H9 (cell line): ENCODE measurements at regions not wholly inside any gene's neighbourhood (a gene's known extent, or its start where the extent isn't known, plus 50 kb on each side); places are given as distances from the start of the nearest gene placed in this dataset.

Source experiments
- DNase-seq: peaks from one replicate; pipeline ENCODE4 v3.0.0-alpha.2; 2017
- H2AFZ ChIP-seq: one replicate; pipeline ENCODE4 v1.6.1; 2013; ENCODE audit warnings: mild to moderate bottlenecking, low read length, control low read depth, moderate library complexity
- H2AK5ac ChIP-seq: 2 replicates; pipeline ENCODE4 v1.6.1; 2013; ENCODE audit warnings: low read length, control low read depth, mixed read lengths; ENCODE audit not compliant: insufficient read length
- H2BK120ac ChIP-seq: one replicate; pipeline ENCODE4 v1.6.1; 2013; ENCODE audit warnings: low read depth, mild to moderate bottlenecking, low read length, control low read depth, inconsistent platforms; ENCODE audit not compliant: poor library complexity, severe bottlenecking
- H2BK12ac ChIP-seq: 2 replicates; pipeline ENCODE4 v1.6.1; 2013; ENCODE audit warnings: low read length, control low read depth, mixed read lengths, low read depth; ENCODE audit not compliant: insufficient read length
- H2BK15ac ChIP-seq: 2 replicates; pipeline ENCODE4 v1.6.1; 2013; ENCODE audit warnings: low read depth, low read length, control low read depth
- H2BK20ac ChIP-seq: one replicate; pipeline ENCODE4 v1.6.1; 2013; ENCODE audit warnings: low read depth, mild to moderate bottlenecking, low read length, control low read depth, inconsistent platforms; ENCODE audit not compliant: poor library complexity, severe bottlenecking
- H2BK5ac ChIP-seq: 2 replicates; pipeline ENCODE4 v1.6.1; 2013; ENCODE audit warnings: low read length, control low read depth, mixed read lengths; ENCODE audit not compliant: insufficient read length
- H3K14ac ChIP-seq: 2 replicates; pipeline ENCODE4 v1.6.1; 2013; ENCODE audit warnings: low read length, control low read depth; ENCODE audit not compliant: insufficient read depth
- H3K18ac ChIP-seq: 2 replicates; pipeline ENCODE4 v1.6.1; 2013; ENCODE audit warnings: low read depth, mild to moderate bottlenecking, mixed read lengths, low read length, control low read depth; ENCODE audit not compliant: insufficient read length
- H3K23ac ChIP-seq: 2 replicates; pipeline ENCODE4 v1.6.1; 2013; ENCODE audit warnings: low read length, control low read depth, mixed read lengths, low read depth; ENCODE audit not compliant: insufficient read length
- H3K23me2 ChIP-seq: 2 replicates; pipeline ENCODE4 v1.6.1; 2013; ENCODE audit warnings: low read depth, mild to moderate bottlenecking, mixed read lengths, low read length, control low read depth; ENCODE audit not compliant: insufficient read length, poor library complexity, severe bottlenecking
- H3K27ac ChIP-seq: 2 replicates; pipeline ENCODE4 v1.5.1; 2013; ENCODE audit warnings: low read length, control low read depth, mixed read lengths, low read depth; ENCODE audit not compliant: insufficient read length
- H3K27me3 ChIP-seq: 2 replicates; pipeline ENCODE4 v1.6.1; 2013; ENCODE audit warnings: low read length, control low read depth, inconsistent platforms; ENCODE audit not compliant: insufficient read depth
- H3K4ac ChIP-seq: 2 replicates; pipeline ENCODE4 v1.6.1; 2013; ENCODE audit warnings: low read depth, mild to moderate bottlenecking, control low read depth, inconsistent platforms, low read length, moderate library complexity
- H3K4me1 ChIP-seq: 2 replicates; pipeline ENCODE4 v1.6.1; 2013; ENCODE audit warnings: low read length, control low read depth, inconsistent platforms; ENCODE audit not compliant: insufficient read depth
- H3K4me2 ChIP-seq: 2 replicates; pipeline ENCODE4 v1.6.1; 2013; ENCODE audit warnings: low read length, control low read depth, mixed read lengths; ENCODE audit not compliant: insufficient read length, insufficient read depth
- H3K56ac ChIP-seq: 2 replicates; pipeline ENCODE4 v1.6.1; 2013; ENCODE audit warnings: low read depth, mild to moderate bottlenecking, mixed read lengths, low read length, control low read depth; ENCODE audit not compliant: insufficient read length
- H3K79me1 ChIP-seq: 2 replicates; pipeline ENCODE4 v1.6.1; 2013; ENCODE audit warnings: low read depth, mild to moderate bottlenecking, moderate library complexity, low read length, control low read depth, inconsistent platforms; ENCODE audit not compliant: insufficient read depth, poor library complexity, severe bottlenecking
- H3K79me2 ChIP-seq: 2 replicates; pipeline ENCODE4 v1.6.1; 2013; ENCODE audit warnings: low read length, control low read depth, inconsistent platforms; ENCODE audit not compliant: insufficient read depth
- H3K9ac ChIP-seq: 2 replicates; pipeline ENCODE4 v1.6.1; 2013; ENCODE audit warnings: low read length, control low read depth, mixed read lengths; ENCODE audit not compliant: insufficient read length; ENCODE audit errors: extremely low read depth
- H3K9me3 ChIP-seq: one replicate; pipeline ENCODE4 v1.6.1; 2013; ENCODE audit warnings: low read depth, low read length, inconsistent platforms; ENCODE audit not compliant: control insufficient read depth
- H3T11ph ChIP-seq: one replicate; pipeline ENCODE4 v1.6.1; 2013; ENCODE audit warnings: mild to moderate bottlenecking, low read length, control low read depth, inconsistent platforms
- H4K20me1 ChIP-seq: one replicate; pipeline ENCODE4 v1.6.1; 2013; ENCODE audit not compliant: control insufficient read depth, insufficient read length, insufficient read depth
- H4K5ac ChIP-seq: 2 replicates; pipeline ENCODE4 v1.6.1; 2013; ENCODE audit warnings: low read depth, mild to moderate bottlenecking, mixed read lengths, low read length, control low read depth; ENCODE audit not compliant: insufficient read length
- H4K8ac ChIP-seq: replicated peaks from 2 replicates; pipeline ENCODE4 v1.6.1; 2013; ENCODE audit warnings: low read length, control low read depth, mixed read lengths, low read depth; ENCODE audit not compliant: insufficient read length
- H4K91ac ChIP-seq: 2 replicates; pipeline ENCODE4 v1.6.1; 2013; ENCODE audit warnings: low read depth, mild to moderate bottlenecking, moderate library complexity, mixed read lengths, low read length, control low read depth; ENCODE audit not compliant: insufficient read length
- H3K27ac Mint-ChIP-seq, 3 experiments: 2 replicates in 2 of 3; 3 replicates in 1 of 3; pipeline ENCODE4 v1.8.0; 2020 to 2021; ENCODE audit warnings: mixed read lengths in 3 of 3, mild to moderate bottlenecking in 1 of 3, moderate library complexity in 1 of 3
- H3K27me3 Mint-ChIP-seq: 2 replicates; pipeline ENCODE4 v1.8.0; 2021; ENCODE audit warnings: low read depth, mild to moderate bottlenecking, moderate library complexity, mixed read lengths
- H3K36me3 Mint-ChIP-seq, 3 experiments: 2 replicates in 2 of 3; 3 replicates in 1 of 3; pipeline ENCODE4 v1.8.0; 2020 to 2021; ENCODE audit warnings: low read depth in 3 of 3, mixed read lengths in 3 of 3; ENCODE audit not compliant: insufficient read depth in 1 of 3
- H3K4me1 Mint-ChIP-seq, 2 experiments: 2 replicates each; pipeline ENCODE4 v1.8.0; 2020; ENCODE audit warnings: mixed read lengths in 2 of 2
- H3K4me3 Mint-ChIP-seq, 2 experiments: 2 replicates in 1 of 2; 3 replicates in 1 of 2; pipeline ENCODE4 v1.8.0; 2020 to 2021; ENCODE audit warnings: mild to moderate bottlenecking in 2 of 2, mixed read lengths in 2 of 2, moderate library complexity in 1 of 2
- H3K9me3 Mint-ChIP-seq, 2 experiments: 2 replicates in 1 of 2; 3 replicates in 1 of 2; pipeline ENCODE4 v1.8.0; 2020; ENCODE audit warnings: mild to moderate bottlenecking in 2 of 2, mixed read lengths in 2 of 2, moderate library complexity in 1 of 2
- CTCF ChIP-seq: fragments of 200-600 bp; sonication (generic); conservative IDR thresholded peaks from 3 replicates; pipeline ENCODE4 v1.8.0; 2021; ENCODE audit warnings: antibody characterized with exemption, mild to moderate bottlenecking
- WGBS: extraction: QIAGEN DNeasy Blood & Tissue Kit; methylation state at CpG from one replicate; pipeline ENCODE4 v1.1.7; 2013; ENCODE audit warnings: missing lambda C conversion rate, low lambda C conversion rate, mixed read lengths; ENCODE audit not compliant: insufficient read length; ENCODE audit errors: extremely low coverage; 5-methylcytosine and 5-hydroxymethylcytosine counted together

- H3K27ac Mint-ChIP-seq, result no peak overlapping the region
- no peak overlapping the region for H4K5ac ChIP-seq
- no peak overlapping the region for H3K23ac ChIP-seq
- no peaks in the 10 kb centered on the region for H3K23me2 ChIP-seq
- no peak overlapping the region for H3K9ac ChIP-seq
- H3K14ac ChIP-seq, result no peak overlapping the region
- H2BK20ac ChIP-seq, result no peak overlapping the region
- DNase-seq, result no peak
- H3K4me1 Mint-ChIP-seq, result no peaks in the 10 kb centered on the region
- no peak overlapping the region for H3K18ac ChIP-seq
- H2AFZ ChIP-seq, result no peak overlapping the region
- no peak overlapping the region for H4K91ac ChIP-seq
- no peak overlapping the region for H3K27ac ChIP-seq
- no peaks in the 10 kb centered on the region for H3K27me3 ChIP-seq
- H4K20me1 ChIP-seq, result no peaks in the 10 kb centered on the region
- no peak overlapping the region for H3T11ph ChIP-seq
- H2BK15ac ChIP-seq, result no peak overlapping the region
- H2BK120ac ChIP-seq, result no peak overlapping the region
- peaks cover 18% of the 10 kb centered on the region for H3K27me3 Mint-ChIP-seq
- H3K4me1 ChIP-seq, result no peaks in the 10 kb centered on the region
- H2BK5ac ChIP-seq, result no peak overlapping the region
- H3K4me3 Mint-ChIP-seq, result no peak overlapping the region
- no peak overlapping the region for H3K56ac ChIP-seq
- H3K9me3 Mint-ChIP-seq, result peaks cover 27 to 29% of the 10 kb centered on the region in 2 experiments
- no peaks in the 10 kb centered on the region for H3K79me2 ChIP-seq
- no peak overlapping the region for H3K4ac ChIP-seq
- H3K36me3 Mint-ChIP-seq, result peaks cover 7 to 17% (median 15%) of the 10 kb centered on the region in 3 experiments
- no CpG with 5 or more reads among the region's 8 CpGs for WGBS
- TF ChIP-seq CTCF, result no peak
- H3K9me3 ChIP-seq, result peaks cover 13% of the 10 kb centered on the region
- H2BK12ac ChIP-seq, result no peak overlapping the region
- H3K4me2 ChIP-seq, result no peak overlapping the region
- H4K8ac ChIP-seq, result no peak overlapping the region
- no peaks in the 10 kb centered on the region for H3K79me1 ChIP-seq
- no peak overlapping the region for H2AK5ac ChIP-seq
These were observed 245.8 kb downstream of the MATN1 start for GRCh38 chr1:30477588-30477987.
